ENCODE measurements at regions not wholly inside any gene's neighbourhood (a gene's known extent, or its start where the extent isn't known, plus 50 kb on each side); places are given as distances from the start of the nearest gene placed in this dataset.
"Not testable (repeated sequence)": the region's sequence is repeated elsewhere in the genome, so short reads cannot be mapped to it uniquely, and the experiment has no call there.

GRCh38 chr21:35796844-35797243 is 263.5 kb downstream of the SETD4 start:
- H3K27me3 ChIP-seq (ENCODE audit: control insufficient read depth, insufficient read depth, low read length), result no peaks in the 10 kb centered on the region
- H3K4me3 ChIP-seq (ENCODE audit: insufficient read depth, low read depth, low read length), result no peak overlapping the region
- DNase-seq, result no peak
- H3K36me3 ChIP-seq (replicated peaks; ENCODE audit: control insufficient read depth, insufficient read depth, low read length), result no peaks in the 10 kb centered on the region

GRCh38 chr21:35794527-35794926 is 265.8 kb downstream of the SETD4 start:
- DNase-seq; H3K4me3 ChIP-seq (ENCODE audit: insufficient read depth, low read depth, low read length); H3K27me3 ChIP-seq (ENCODE audit: control insufficient read depth, insufficient read depth, low read length); H3K36me3 ChIP-seq (replicated peaks; ENCODE audit: control insufficient read depth, insufficient read depth, low read length): not testable (repeated sequence)

- Histone ChIP-seq H3K36me3 (replicated peaks; ENCODE audit: control insufficient read depth, insufficient read depth, low read length) (no peaks in the 10 kb centered on the region), H3K27me3 (ENCODE audit: control insufficient read depth, insufficient read depth, low read length) (no peaks in the 10 kb centered on the region), H3K4me3 (ENCODE audit: insufficient read depth, low read depth, low read length) (no peak overlapping the region)
- DNase-seq, result no peak
Measured at GRCh38 chr21:35792569-35793305, 267.6 kb downstream of the SETD4 start.

GRCh38 chr21:35791541-35792325 is 268.6 kb downstream of the SETD4 start:
- Histone ChIP-seq H3K27me3 (ENCODE audit: control insufficient read depth, insufficient read depth, low read length) (no peaks in the 10 kb centered on the region), H3K36me3 (replicated peaks; ENCODE audit: control insufficient read depth, insufficient read depth, low read length) (no peaks in the 10 kb centered on the region), H3K4me3 (ENCODE audit: insufficient read depth, low read depth, low read length) (no peak overlapping the region)
- DNase-seq, result no peak

GRCh38 chr21:35783721-35784120 is 276.6 kb downstream of the SETD4 start:
- Histone ChIP-seq H3K4me3 (ENCODE audit: insufficient read depth, low read depth, low read length) (no peak overlapping the region), H3K27me3 (ENCODE audit: control insufficient read depth, insufficient read depth, low read length) (no peaks in the 10 kb centered on the region), H3K36me3 (replicated peaks; ENCODE audit: control insufficient read depth, insufficient read depth, low read length) (no peaks in the 10 kb centered on the region)
- DNase-seq, result no peak

- no peak for DNase-seq
- Histone ChIP-seq H3K36me3 (replicated peaks; ENCODE audit: control insufficient read depth, insufficient read depth, low read length) (no peaks in the 10 kb centered on the region), H3K4me3 (ENCODE audit: insufficient read depth, low read depth, low read length) (no peak overlapping the region), H3K27me3 (ENCODE audit: control insufficient read depth, insufficient read depth, low read length) (no peaks in the 10 kb centered on the region)
Measured at GRCh38 chr21:35782667-35783066, 277.7 kb downstream of the SETD4 start.

GRCh38 chr21:35780983-35781382 is 279.3 kb downstream of the SETD4 start:
- DNase-seq, result no peak
- H3K4me3 ChIP-seq (ENCODE audit: insufficient read depth, low read depth, low read length), result no peak overlapping the region
- no peaks in the 10 kb centered on the region for H3K27me3 ChIP-seq (ENCODE audit: control insufficient read depth, insufficient read depth, low read length)
- no peaks in the 10 kb centered on the region for H3K36me3 ChIP-seq (replicated peaks; ENCODE audit: control insufficient read depth, insufficient read depth, low read length)

GRCh38 chr21:35779690-35780570 is 280.4 kb downstream of the SETD4 start:
- Histone ChIP-seq H3K4me3 (ENCODE audit: insufficient read depth, low read depth, low read length) (no peak overlapping the region), H3K36me3 (replicated peaks; ENCODE audit: control insufficient read depth, insufficient read depth, low read length) (no peaks in the 10 kb centered on the region), H3K27me3 (ENCODE audit: control insufficient read depth, insufficient read depth, low read length) (no peaks in the 10 kb centered on the region)
- DNase-seq, result no peak

- H3K36me3 ChIP-seq (replicated peaks; ENCODE audit: control insufficient read depth, insufficient read depth, low read length), result no peaks in the 10 kb centered on the region
- DNase-seq, result no peak
- no peaks in the 10 kb centered on the region for H3K27me3 ChIP-seq (ENCODE audit: control insufficient read depth, insufficient read depth, low read length)
- H3K4me3 ChIP-seq (ENCODE audit: insufficient read depth, low read depth, low read length), result no peak overlapping the region
Measured at GRCh38 chr21:35779167-35779566, 281.2 kb downstream of the SETD4 start.

GRCh38 chr21:35777081-35777480 is 283.2 kb downstream of the SETD4 start:
- Histone ChIP-seq H3K27me3 (ENCODE audit: control insufficient read depth, insufficient read depth, low read length) (no peaks in the 10 kb centered on the region), H3K4me3 (ENCODE audit: insufficient read depth, low read depth, low read length) (no peak overlapping the region), H3K36me3 (replicated peaks; ENCODE audit: control insufficient read depth, insufficient read depth, low read length) (no peaks in the 10 kb centered on the region)
- DNase-seq, result no peak

GRCh38 chr21:35775778-35776544 is 284.4 kb downstream of the SETD4 start:
- H3K4me3 ChIP-seq (ENCODE audit: insufficient read depth, low read depth, low read length), result no peak overlapping the region
- DNase-seq, result no peak
- H3K36me3 ChIP-seq (replicated peaks; ENCODE audit: control insufficient read depth, insufficient read depth, low read length), result no peaks in the 10 kb centered on the region

GRCh38 chr21:35770101-35770945 is 290.0 kb downstream of the SETD4 start:
- DNase-seq, result no peak
- H3K36me3 ChIP-seq (replicated peaks; ENCODE audit: control insufficient read depth, insufficient read depth, low read length), result no peaks in the 10 kb centered on the region
- H3K27me3 ChIP-seq (ENCODE audit: control insufficient read depth, insufficient read depth, low read length), result no peaks in the 10 kb centered on the region
- no peak overlapping the region for H3K4me3 ChIP-seq (ENCODE audit: insufficient read depth, low read depth, low read length)

More at GRCh38 chr21:35775778-35776544, 284.4 kb downstream of the SETD4 start:
- H3K27me3 ChIP-seq (ENCODE audit: control insufficient read depth, insufficient read depth, low read length), result no peaks in the 10 kb centered on the region

- Histone ChIP-seq H3K4me3 (ENCODE audit: insufficient read depth, low read depth, low read length) (no peak overlapping the region), H3K27me3 (ENCODE audit: control insufficient read depth, insufficient read depth, low read length) (no peaks in the 10 kb centered on the region), H3K36me3 (replicated peaks; ENCODE audit: control insufficient read depth, insufficient read depth, low read length) (no peaks in the 10 kb centered on the region)
- DNase-seq, result no peak
Measured at GRCh38 chr21:35768187-35768586, 292.1 kb downstream of the SETD4 start.
